Astrocyte (in vitro differentiated cells and primary cell): ENCODE measurements at regions not wholly inside any gene's neighbourhood (a gene's known extent, or its start where the extent isn't known, plus 50 kb on each side); places are given as distances from the start of the nearest gene placed in this dataset.

Experiments used
- DNase-seq: peaks from one replicate; pipeline ENCODE4 v3.0.0-alpha.2; 2010; ENCODE audit warnings: low read depth
- FAIRE-seq: peaks from 2 replicates; lab custom pipeline; 2011; peaks lifted over from hg19 to GRCh38; lab: Jason Lieb, UNC
- H2AFZ ChIP-seq: 2 replicates; pipeline ENCODE4 v1.6.0; 2012; ENCODE audit warnings: low read depth, low read length, inconsistent platforms
- H3K27ac ChIP-seq: 2 replicates; pipeline ENCODE4 v1.5.1; 2011; ENCODE audit warnings: low read depth, low read length, inconsistent platforms
- H3K27me3 ChIP-seq: 2 replicates; pipeline ENCODE4 v1.6.0; 2011; ENCODE audit warnings: low read length, inconsistent platforms; ENCODE audit not compliant: insufficient read depth
- H3K36me3 ChIP-seq: 2 replicates; pipeline ENCODE4 v1.5.1; 2011; ENCODE audit warnings: low read length, inconsistent platforms; ENCODE audit not compliant: insufficient read depth
- H3K4me1 ChIP-seq: 2 replicates; pipeline ENCODE4 v1.5.1; 2011; ENCODE audit warnings: low read length, inconsistent platforms; ENCODE audit not compliant: insufficient read depth
- H3K4me2 ChIP-seq: 2 replicates; pipeline ENCODE4 v1.6.0; 2012; ENCODE audit warnings: low read length, inconsistent platforms
- H3K4me3 ChIP-seq: 2 replicates; pipeline ENCODE4 v1.5.1; 2011; ENCODE audit warnings: low read depth, mild to moderate bottlenecking, low read length, inconsistent platforms; ENCODE audit not compliant: insufficient read depth
- H3K79me2 ChIP-seq: 2 replicates; pipeline ENCODE4 v1.6.0; 2012; ENCODE audit warnings: mild to moderate bottlenecking, low read length, inconsistent platforms; ENCODE audit not compliant: insufficient read depth
- H3K9ac ChIP-seq: 2 replicates; pipeline ENCODE4 v1.6.0; 2012; ENCODE audit warnings: mild to moderate bottlenecking, low read length, inconsistent platforms
- H3K9me3 ChIP-seq: 2 replicates; pipeline ENCODE4 v1.5.1; 2012; ENCODE audit warnings: low read depth, mild to moderate bottlenecking, low read length, inconsistent platforms; ENCODE audit not compliant: insufficient read depth
- H4K20me1 ChIP-seq: 2 replicates; pipeline ENCODE4 v1.6.0; 2012; ENCODE audit warnings: low read length, inconsistent platforms; ENCODE audit not compliant: insufficient read depth
- H3K27ac Mint-ChIP-seq: one replicate; pipeline ENCODE4 v1.8.0; 2021; ENCODE audit warnings: mild to moderate bottlenecking, mixed read lengths; ENCODE audit not compliant: unreplicated experiment
- H3K27me3 Mint-ChIP-seq: one replicate; pipeline ENCODE4 v1.8.0; 2021; ENCODE audit warnings: low read depth, mixed read lengths; ENCODE audit not compliant: unreplicated experiment
- H3K36me3 Mint-ChIP-seq: one replicate; pipeline ENCODE4 v1.8.0; 2021; ENCODE audit warnings: low read depth, mixed read lengths; ENCODE audit not compliant: unreplicated experiment
- H3K4me1 Mint-ChIP-seq: one replicate; pipeline ENCODE4 v1.8.0; 2021; ENCODE audit warnings: low read depth, mixed read lengths; ENCODE audit not compliant: unreplicated experiment
- H3K4me3 Mint-ChIP-seq: one replicate; pipeline ENCODE4 v1.8.0; 2021; ENCODE audit warnings: mild to moderate bottlenecking, moderate library complexity, mixed read lengths; ENCODE audit not compliant: unreplicated experiment
- H3K9me3 Mint-ChIP-seq: one replicate; pipeline ENCODE4 v1.8.0; 2021; ENCODE audit warnings: mild to moderate bottlenecking, mixed read lengths; ENCODE audit not compliant: unreplicated experiment
- CTCF ChIP-seq: IDR thresholded peaks from 2 replicates; pipeline ENCODE4 v1.5.1; 2011; ENCODE audit warnings: low read depth, mild to moderate bottlenecking, inconsistent platforms, low read length, moderate library complexity; ENCODE audit not compliant: insufficient read depth
- EZH2 ChIP-seq: IDR thresholded peaks from 2 replicates; pipeline ENCODE4 v1.6.1; 2012; ENCODE audit warnings: mild to moderate bottlenecking, low read length, inconsistent platforms; ENCODE audit not compliant: insufficient read depth

- no peaks in the 10 kb centered on the region for H4K20me1 ChIP-seq
- H3K4me1 ChIP-seq: peaks cover 11% of the 10 kb centered on the region
- FAIRE-seq (no peak), DNase-seq (no peak)
- TF ChIP-seq CTCF (no peak), EZH2 (no peak)
- H3K27ac Mint-ChIP-seq: no peak overlapping the region
- peaks cover 7% of the 10 kb centered on the region for H3K9me3 Mint-ChIP-seq
- H3K9me3 ChIP-seq: no peaks in the 10 kb centered on the region
- H3K36me3 ChIP-seq: no peaks in the 10 kb centered on the region
- peaks cover 6% of the 10 kb centered on the region for H3K27me3 Mint-ChIP-seq
- no peak overlapping the region for H3K4me3 Mint-ChIP-seq
- H3K4me2 ChIP-seq: no peak overlapping the region
- peaks cover 10% of the 10 kb centered on the region for H3K4me1 Mint-ChIP-seq
- no peaks in the 10 kb centered on the region for H3K27me3 ChIP-seq
- no peak overlapping the region for H3K27ac ChIP-seq
- no peak overlapping the region for H3K9ac ChIP-seq
- H3K4me3 ChIP-seq: no peak overlapping the region
- H3K36me3 Mint-ChIP-seq: no peaks in the 10 kb centered on the region
- no peaks in the 10 kb centered on the region for H3K79me2 ChIP-seq
- no peak overlapping the region for H2AFZ ChIP-seq
These were observed 317.7 kb downstream of the LPIN1 start for GRCh38 chr2:12064153-12064552.

- H3K79me2 ChIP-seq: no peaks in the 10 kb centered on the region
- H3K36me3 ChIP-seq: no peaks in the 10 kb centered on the region
- FAIRE-seq: no peak
- no peaks in the 10 kb centered on the region for H3K36me3 Mint-ChIP-seq
- no peak overlapping the region for H3K27ac Mint-ChIP-seq
- H3K4me1 Mint-ChIP-seq: no peaks in the 10 kb centered on the region
- no peak overlapping the region for H3K4me3 ChIP-seq
- no peak for DNase-seq
- H3K27me3 Mint-ChIP-seq: peaks cover 6% of the 10 kb centered on the region
- no peak overlapping the region for H3K4me3 Mint-ChIP-seq
- no peak for TF ChIP-seq CTCF
- TF ChIP-seq EZH2: no peak
- H3K9me3 ChIP-seq: no peaks in the 10 kb centered on the region
- peaks cover 7% of the 10 kb centered on the region for H3K9me3 Mint-ChIP-seq
- no peak overlapping the region for H3K27ac ChIP-seq
- no peaks in the 10 kb centered on the region for H3K4me1 ChIP-seq
- no peak overlapping the region for H3K4me2 ChIP-seq
- H3K27me3 ChIP-seq: no peaks in the 10 kb centered on the region
- H3K9ac ChIP-seq: no peak overlapping the region
- H4K20me1 ChIP-seq: no peaks in the 10 kb centered on the region
- H2AFZ ChIP-seq: no peak overlapping the region
These were observed 319.7 kb downstream of the LPIN1 start for GRCh38 chr2:12066116-12066515.

- Histone ChIP-seq H3K4me2 (no peak overlapping the region), H2AFZ (no peak overlapping the region), H3K9me3 (no peaks in the 10 kb centered on the region), H3K36me3 (no peaks in the 10 kb centered on the region), H4K20me1 (no peaks in the 10 kb centered on the region), H3K4me3 (no peak overlapping the region), H3K9ac (no peak overlapping the region), H3K27me3 (no peaks in the 10 kb centered on the region), H3K4me1 (no peaks in the 10 kb centered on the region), H3K79me2 (no peaks in the 10 kb centered on the region), H3K27ac (no peak overlapping the region)
- Mint-ChIP-seq H3K27me3 (peaks cover 6% of the 10 kb centered on the region), H3K36me3 (no peaks in the 10 kb centered on the region), H3K9me3 (peaks cover 7% of the 10 kb centered on the region), H3K4me3 (no peak overlapping the region), H3K27ac (no peak overlapping the region), H3K4me1 (no peaks in the 10 kb centered on the region)
- DNase-seq (no peak), FAIRE-seq (no peak)
- TF ChIP-seq EZH2 (no peak), CTCF (no peak)
These were observed 320.6 kb downstream of the LPIN1 start for GRCh38 chr2:12066986-12067385.
